Ovary (tissue), 3 donors: ENCODE measurements at regions not wholly inside any gene's neighbourhood (a gene's known extent, or its start where the extent isn't known, plus 50 kb on each side); places are given as distances from the start of the nearest gene placed in this dataset.

Experiments
- EP300 ChIP-seq: sonication (generic); formaldehyde crosslinking; IDR thresholded peaks from one replicate; pipeline ENCODE4 v1.6.1; 2017; ENCODE audit warnings: antibody characterized with exemption
- POLR2A ChIP-seq: fragments of 450-650 bp; IDR thresholded peaks from one replicate; pipeline ENCODE4 v1.6.1; 2017; ENCODE audit warnings: antibody characterized with exemption, mild to moderate bottlenecking, moderate library complexity
- TF ChIP-seq, protein P1 (sequence below), 3 donors: fragments of 450-650 bp in 2 of 3; fragments of 200-600 bp in 1 of 3; IDR thresholded peaks; one replicate each; pipeline versions ENCODE4 v1.5.1 to v1.8.0; 2016 to 2022; ENCODE audit warnings: antibody characterized with exemption in 3 of 3, mild to moderate bottlenecking in 1 of 3
- donor health status: DM: no; HTN: no; CAD: no.

- TF ChIP-seq, protein P1, sequence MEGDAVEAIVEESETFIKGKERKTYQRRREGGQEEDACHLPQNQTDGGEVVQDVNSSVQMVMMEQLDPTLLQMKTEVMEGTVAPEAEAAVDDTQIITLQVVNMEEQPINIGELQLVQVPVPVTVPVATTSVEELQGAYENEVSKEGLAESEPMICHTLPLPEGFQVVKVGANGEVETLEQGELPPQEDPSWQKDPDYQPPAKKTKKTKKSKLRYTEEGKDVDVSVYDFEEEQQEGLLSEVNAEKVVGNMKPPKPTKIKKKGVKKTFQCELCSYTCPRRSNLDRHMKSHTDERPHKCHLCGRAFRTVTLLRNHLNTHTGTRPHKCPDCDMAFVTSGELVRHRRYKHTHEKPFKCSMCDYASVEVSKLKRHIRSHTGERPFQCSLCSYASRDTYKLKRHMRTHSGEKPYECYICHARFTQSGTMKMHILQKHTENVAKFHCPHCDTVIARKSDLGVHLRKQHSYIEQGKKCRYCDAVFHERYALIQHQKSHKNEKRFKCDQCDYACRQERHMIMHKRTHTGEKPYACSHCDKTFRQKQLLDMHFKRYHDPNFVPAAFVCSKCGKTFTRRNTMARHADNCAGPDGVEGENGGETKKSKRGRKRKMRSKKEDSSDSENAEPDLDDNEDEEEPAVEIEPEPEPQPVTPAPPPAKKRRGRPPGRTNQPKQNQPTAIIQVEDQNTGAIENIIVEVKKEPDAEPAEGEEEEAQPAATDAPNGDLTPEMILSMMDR (IDR thresholded peaks at IDR 0.05), result no peak
- TF ChIP-seq EP300 (no peak), POLR2A (no peak)
Measured at GRCh38 chr4:115260195-115260594, 146.8 kb upstream of the NDST4 start.
